ENCODE measurements at regions not wholly inside any gene's neighbourhood (a gene's known extent, or its start where the extent isn't known, plus 50 kb on each side); places are given as distances from the start of the nearest gene placed in this dataset.

GRCh38 chr10:71065659-71066058, 146.7 kb upstream of the UNC5B start:
- H3K36me3 Mint-ChIP-seq (ENCODE audit: low read depth), result no peaks in the 10 kb centered on the region
- intact Hi-C loops (cut with micrococcal nuclease), result no loop called here
- no peaks in the 10 kb centered on the region for H3K4me1 Mint-ChIP-seq (ENCODE audit: low read depth)
- POLR2A ChIA-PET, result no interaction called here
- H3K9me3 Mint-ChIP-seq, result no peaks in the 10 kb centered on the region
- no peak for ATAC-seq
- H3K27me3 Mint-ChIP-seq, result no peaks in the 10 kb centered on the region
- no peak for TF ChIP-seq CTCF (IDR thresholded peaks at IDR 0.05)
- no peak overlapping the region for H3K4me3 Mint-ChIP-seq
- CTCF ChIA-PET, result no interaction called here
- DNase-seq, result peak; percentile 11
- no peak overlapping the region for H3K27ac Mint-ChIP-seq

- Mint-ChIP-seq H3K4me1 (ENCODE audit: low read depth) (no peaks in the 10 kb centered on the region), H3K27me3 (no peaks in the 10 kb centered on the region), H3K36me3 (ENCODE audit: low read depth) (no peaks in the 10 kb centered on the region), H3K9me3 (no peaks in the 10 kb centered on the region), H3K27ac (no peak overlapping the region), H3K4me3 (no peak overlapping the region)
- ATAC-seq, result no peak
- no peak for TF ChIP-seq CTCF (IDR thresholded peaks at IDR 0.05)
- no peak for DNase-seq
- POLR2A ChIA-PET, result no interaction called here
- CTCF ChIA-PET, result no interaction called here
- intact Hi-C loops (cut with micrococcal nuclease), result no loop called here
Measured at GRCh38 chr10:71066600-71066999, 145.8 kb upstream of the UNC5B start.

GRCh38 chr10:71067098-71067740, 145.2 kb upstream of the UNC5B start:
- no peaks in the 10 kb centered on the region for H3K27me3 Mint-ChIP-seq
- no peaks in the 10 kb centered on the region for H3K36me3 Mint-ChIP-seq (ENCODE audit: low read depth)
- ChIA-PET CTCF (no interaction called here), POLR2A (no interaction called here)
- DNase-seq (no peak), ATAC-seq (no peak)
- H3K4me3 Mint-ChIP-seq, result no peak overlapping the region
- intact Hi-C loops (cut with micrococcal nuclease), result no loop called here
- no peaks in the 10 kb centered on the region for H3K9me3 Mint-ChIP-seq
- no peaks in the 10 kb centered on the region for H3K4me1 Mint-ChIP-seq (ENCODE audit: low read depth)
- no peak for TF ChIP-seq CTCF (IDR thresholded peaks at IDR 0.05)
- H3K27ac Mint-ChIP-seq, result no peak overlapping the region

- intact Hi-C loops (cut with micrococcal nuclease), result no loop called here
- Mint-ChIP-seq H3K4me1 (ENCODE audit: low read depth) (no peaks in the 10 kb centered on the region), H3K27ac (no peak overlapping the region), H3K36me3 (ENCODE audit: low read depth) (no peaks in the 10 kb centered on the region), H3K27me3 (no peaks in the 10 kb centered on the region), H3K9me3 (no peaks in the 10 kb centered on the region), H3K4me3 (no peak overlapping the region)
- ATAC-seq, result no peak
- ChIA-PET POLR2A (no interaction called here), CTCF (interaction anchor here (0.7 kb wide), 1 partner anchor 144 kb away, joined by 3 read pairs; no protein-coding TSS in a partner anchor)
- no peak for DNase-seq
- TF ChIP-seq CTCF (IDR thresholded peaks at IDR 0.05), result no peak
Measured at GRCh38 chr10:71068861-71069271, 143.5 kb upstream of the UNC5B start.

GRCh38 chr10:71069909-71070666, 142.3 kb upstream of the UNC5B start:
- H3K4me1 Mint-ChIP-seq (ENCODE audit: low read depth), result no peaks in the 10 kb centered on the region
- no peak for DNase-seq
- no peaks in the 10 kb centered on the region for H3K9me3 Mint-ChIP-seq
- H3K4me3 Mint-ChIP-seq, result no peak overlapping the region
- no peak overlapping the region for H3K27ac Mint-ChIP-seq
- POLR2A ChIA-PET, result no interaction called here
- no peaks in the 10 kb centered on the region for H3K27me3 Mint-ChIP-seq
- CTCF ChIA-PET, result interaction anchor here (0.8 kb wide), 1 partner anchor 145 kb away, joined by 3 read pairs; no protein-coding TSS in a partner anchor
- H3K36me3 Mint-ChIP-seq (ENCODE audit: low read depth), result no peaks in the 10 kb centered on the region
- intact Hi-C loops (cut with micrococcal nuclease), result no loop called here
- no peak for TF ChIP-seq CTCF (IDR thresholded peaks at IDR 0.05)
- ATAC-seq, result no peak
